ENCODE measurements at regions not wholly inside any gene's neighbourhood (a gene's known extent, or its start where the extent isn't known, plus 50 kb on each side); places are given as distances from the start of the nearest gene placed in this dataset.

DNA sequence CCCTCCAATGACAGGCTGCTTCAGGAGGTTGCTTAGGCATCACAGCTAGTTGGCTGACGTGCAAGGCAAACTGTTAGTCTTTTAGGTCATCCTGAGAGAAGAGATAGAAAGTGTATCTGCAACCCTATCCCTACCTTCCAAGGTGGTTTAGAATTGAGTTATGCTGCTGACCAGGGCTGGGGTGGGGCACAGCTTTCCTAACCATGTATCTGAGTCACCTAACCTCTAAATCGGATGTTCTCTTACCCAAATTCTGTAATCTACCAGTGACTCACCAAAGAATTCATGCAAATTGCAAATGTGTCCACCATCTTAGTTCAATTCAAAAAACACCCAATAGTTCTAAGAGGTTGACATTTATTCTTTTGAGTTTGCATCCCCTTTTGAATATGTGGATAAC, 107.2 kb upstream of the DYNLRB2 start:
- POLR2A ChIA-PET, result no interaction called here
- no TSS peak for BruUV-seq (replicated peaks)
- Histone ChIP-seq H3K4me2 (ENCODE audit: insufficient read depth, low read length) (no peak overlapping the region), H3K4me3 (replicated peaks in 1 of 3; ENCODE audit: insufficient read depth in 1 of 3, low read depth in 1 of 3, low read length in 3 of 3) (no peak overlapping the region), H3K79me2 (ENCODE audit: control insufficient read depth, insufficient read depth, low read length) (no peaks in the 10 kb centered on the region), H3K9me3 (replicated peaks; ENCODE audit: control insufficient read depth, insufficient read depth, low read length) (no peaks in the 10 kb centered on the region), H3K36me3 (ENCODE audit: control insufficient read depth in 2 of 2, extremely low read depth in 1 of 2, insufficient read depth in 2 of 2, low read length in 2 of 2) (no peaks in the 10 kb centered on the region), H3K9ac (replicated peaks; ENCODE audit: extremely low read depth, insufficient read depth, low read length) (no peak overlapping the region), H4K20me1 (replicated peaks; ENCODE audit: control insufficient read depth, extremely low read depth, insufficient read depth, low read length) (no peaks in the 10 kb centered on the region), H3K27ac (ENCODE audit: insufficient read depth, low read depth, low read length) (no peak overlapping the region), H3K4me1 (ENCODE audit: control insufficient read depth, extremely low read depth, insufficient read depth, low read length) (no peaks in the 10 kb centered on the region), H3K9me1 (replicated peaks; ENCODE audit: control insufficient read depth, extremely low read depth, insufficient read depth, low read length) (no peaks in the 10 kb centered on the region), H2AFZ (ENCODE audit: low read depth, low read length) (no peak overlapping the region), H3K27me3 (ENCODE audit: control insufficient read depth in 2 of 2, insufficient read depth in 2 of 2, low read length in 2 of 2) (no peaks in the 10 kb centered on the region)
- CTCF ChIA-PET, result no interaction called here
- DNase-seq (ENCODE audit: low read depth, low spot score), result no peak
- TF ChIP-seq POLR2A (IDR thresholded peaks at IDR 0.05; ENCODE audit: low read depth, low read length), result no peak
- TF ChIP-seq MYC (IDR thresholded peaks at IDR 0.05; ENCODE audit: low read depth, low read length), result no peak
- TF ChIP-seq POLR2AphosphoS5 (IDR thresholded peaks at IDR 0.05; ENCODE audit: insufficient read depth, low read depth, low read length), result no peak
- no peak for TF ChIP-seq FOS (IDR thresholded peaks at IDR 0.05; ENCODE audit: borderline replicate concordance, insufficient read depth, low read length)
- TF ChIP-seq CTCF (IDR thresholded peaks at IDR 0.05; ENCODE audit: extremely low read depth in 1 of 2, insufficient read depth in 1 of 2, low read depth in 1 of 2, low read length in 2 of 2), result no peak
- no peak for TF ChIP-seq EZH2 (IDR thresholded peaks at IDR 0.05; ENCODE audit: borderline replicate concordance, low read depth, low read length, severe bottlenecking)
- TF ChIP-seq JUN (IDR thresholded peaks at IDR 0.05; ENCODE audit: borderline replicate concordance, insufficient read depth, insufficient read length, low read depth), result no peak
- no peak for FAIRE-seq
- dilution Hi-C loops (cut with MboI; ENCODE audit: extremely low pct_ligation_motif_present, low sequenced_read_pairs) (no loop called here), intact Hi-C loops (cut with micrococcal nuclease) (no loop called here)

DNA sequence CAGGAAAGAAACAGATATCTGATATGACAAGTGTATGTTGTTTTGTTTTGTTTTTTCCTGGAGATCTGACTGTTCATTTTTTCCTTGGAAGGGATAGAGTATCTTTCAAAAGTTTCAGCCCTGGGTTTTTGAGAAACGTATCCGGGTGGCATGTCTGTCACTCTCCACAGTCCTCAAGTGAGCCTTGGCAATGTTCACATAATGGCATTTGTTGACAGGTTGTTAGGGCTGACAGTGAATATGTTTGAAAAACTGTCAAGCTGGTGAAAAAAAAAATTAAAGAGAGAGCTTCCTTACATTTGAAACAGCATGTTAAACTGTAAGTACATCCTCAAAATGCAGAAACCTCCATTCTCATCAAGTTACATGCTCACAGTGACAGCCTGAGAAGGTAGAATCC, 113.0 kb upstream of the DYNLRB2 start:
- ChIA-PET POLR2A (no interaction called here), CTCF (interaction anchor here (1.3 kb wide), 1 partner anchor 12 kb away, joined by 3 read pairs; no protein-coding TSS in a partner anchor)
- no TSS peak for BruUV-seq (replicated peaks)
- dilution Hi-C loops (cut with MboI; ENCODE audit: extremely low pct_ligation_motif_present, low sequenced_read_pairs) (no loop called here), intact Hi-C loops (cut with micrococcal nuclease) (no loop called here)
- no peaks in the 10 kb centered on the region for H3K9me3 ChIP-seq (replicated peaks; ENCODE audit: control insufficient read depth, insufficient read depth, low read length)
- no peak overlapping the region for H3K27ac ChIP-seq (ENCODE audit: insufficient read depth, low read depth, low read length)
- FAIRE-seq (no peak), DNase-seq (ENCODE audit: low read depth, low spot score) (no peak)
- H4K20me1 ChIP-seq (replicated peaks; ENCODE audit: control insufficient read depth, extremely low read depth, insufficient read depth, low read length), result no peaks in the 10 kb centered on the region
- no peak overlapping the region for H3K9ac ChIP-seq (replicated peaks; ENCODE audit: extremely low read depth, insufficient read depth, low read length)
- H3K4me2 ChIP-seq (ENCODE audit: insufficient read depth, low read length), result no peak overlapping the region
- no peaks in the 10 kb centered on the region for H3K9me1 ChIP-seq (replicated peaks; ENCODE audit: control insufficient read depth, extremely low read depth, insufficient read depth, low read length)
- H2AFZ ChIP-seq (ENCODE audit: low read depth, low read length), result no peak overlapping the region
- H3K4me3 ChIP-seq (replicated peaks in 1 of 3; ENCODE audit: insufficient read depth in 1 of 3, low read depth in 1 of 3, low read length in 3 of 3), result no peak overlapping the region
- no peaks in the 10 kb centered on the region for H3K4me1 ChIP-seq (ENCODE audit: control insufficient read depth, extremely low read depth, insufficient read depth, low read length)
- no peaks in the 10 kb centered on the region for H3K27me3 ChIP-seq (ENCODE audit: control insufficient read depth in 2 of 2, insufficient read depth in 2 of 2, low read length in 2 of 2)
- TF ChIP-seq POLR2A (IDR thresholded peaks at IDR 0.05; ENCODE audit: low read depth, low read length), result no peak
- no peak for TF ChIP-seq JUN (IDR thresholded peaks at IDR 0.05; ENCODE audit: borderline replicate concordance, insufficient read depth, insufficient read length, low read depth)
- TF ChIP-seq EZH2 (IDR thresholded peaks at IDR 0.05; ENCODE audit: borderline replicate concordance, low read depth, low read length, severe bottlenecking), result no peak
- TF ChIP-seq CTCF (IDR thresholded peaks at IDR 0.05; ENCODE audit: extremely low read depth in 1 of 2, insufficient read depth in 1 of 2, low read depth in 1 of 2, low read length in 2 of 2), result no peak
- TF ChIP-seq GATA2 (IDR thresholded peaks at IDR 0.05; ENCODE audit: insufficient read depth, insufficient read length, low read depth, low read length), result no peak
- no peak for TF ChIP-seq MYC (IDR thresholded peaks at IDR 0.05; ENCODE audit: low read depth, low read length)
- TF ChIP-seq, protein P1, sequence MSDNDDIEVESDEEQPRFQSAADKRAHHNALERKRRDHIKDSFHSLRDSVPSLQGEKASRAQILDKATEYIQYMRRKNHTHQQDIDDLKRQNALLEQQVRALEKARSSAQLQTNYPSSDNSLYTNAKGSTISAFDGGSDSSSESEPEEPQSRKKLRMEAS (IDR thresholded peaks at IDR 0.05; ENCODE audit: insufficient read depth, insufficient read length), result no peak
- TF ChIP-seq POLR2AphosphoS5 (IDR thresholded peaks at IDR 0.05; ENCODE audit: insufficient read depth, low read depth, low read length), result no peak
- no peak for TF ChIP-seq FOS (IDR thresholded peaks at IDR 0.05; ENCODE audit: borderline replicate concordance, insufficient read depth, low read length)
- H3K79me2 ChIP-seq (ENCODE audit: control insufficient read depth, insufficient read depth, low read length), result no peaks in the 10 kb centered on the region
- no peaks in the 10 kb centered on the region for H3K36me3 ChIP-seq (ENCODE audit: control insufficient read depth in 2 of 2, extremely low read depth in 1 of 2, insufficient read depth in 2 of 2, low read length in 2 of 2)

Data from endothelial cell of umbilical vein (primary cell).